ENCODE measurements at regions not wholly inside any gene's neighbourhood (a gene's known extent, or its start where the extent isn't known, plus 50 kb on each side); places are given as distances from the start of the nearest gene placed in this dataset.

DNA sequence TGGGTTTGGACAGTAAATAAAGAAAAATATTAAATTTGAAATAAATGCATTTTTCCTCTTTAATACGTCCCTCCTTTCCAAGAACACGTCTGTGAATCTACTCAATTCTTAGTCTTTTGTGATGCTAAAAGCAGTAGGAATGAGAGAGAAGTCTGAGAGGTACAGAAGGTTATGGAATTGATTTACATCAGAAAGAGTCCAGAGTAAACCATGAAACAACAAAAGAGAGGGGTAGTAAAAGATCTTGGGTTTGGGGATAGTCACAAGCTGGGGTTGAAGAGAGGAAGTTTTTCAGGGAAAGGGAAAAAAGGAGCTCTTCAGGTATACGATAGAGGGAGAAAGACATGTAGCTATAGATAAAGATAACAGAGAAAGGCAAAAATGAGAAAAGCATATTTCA is 215.4 kb downstream of the RAB28 start:
- Histone ChIP-seq H3K36me3 (ENCODE audit: insufficient read depth, low read length, poor library complexity, severe bottlenecking) (no peaks in the 10 kb centered on the region), H3K9me3 (ENCODE audit: low read depth, low read length, poor library complexity, severe bottlenecking) (peaks cover 15% of the 10 kb centered on the region), H3K4me3 (ENCODE audit: low read depth, low read length, poor library complexity, severe bottlenecking) (no peak overlapping the region), H3K4me1 (ENCODE audit: insufficient read depth, low read length, poor library complexity, severe bottlenecking) (no peaks in the 10 kb centered on the region), H3K27me3 (replicated peaks; ENCODE audit: insufficient read depth, low read depth, low read length, poor library complexity) (no peaks in the 10 kb centered on the region), H3K27ac (ENCODE audit: low read depth, low read length, poor library complexity, severe bottlenecking) (no peak overlapping the region)
- intact Hi-C loops (cut with micrococcal nuclease; ENCODE audit: unreplicated experiment), result no loop called here
- POLR2A ChIA-PET (ENCODE audit: low non-redundant PET), result no interaction called here
- no TSS peak for BruUV-seq (replicated peaks)
- DNase-seq (ENCODE audit: low spot score), result no peak
- CTCF ChIA-PET, result no interaction called here
- TF ChIP-seq EZH2 (IDR thresholded peaks at IDR 0.05; ENCODE audit: borderline replicate concordance, low read depth, low read length, poor library complexity, severe bottlenecking), result no peak
- TF ChIP-seq, protein P1, sequence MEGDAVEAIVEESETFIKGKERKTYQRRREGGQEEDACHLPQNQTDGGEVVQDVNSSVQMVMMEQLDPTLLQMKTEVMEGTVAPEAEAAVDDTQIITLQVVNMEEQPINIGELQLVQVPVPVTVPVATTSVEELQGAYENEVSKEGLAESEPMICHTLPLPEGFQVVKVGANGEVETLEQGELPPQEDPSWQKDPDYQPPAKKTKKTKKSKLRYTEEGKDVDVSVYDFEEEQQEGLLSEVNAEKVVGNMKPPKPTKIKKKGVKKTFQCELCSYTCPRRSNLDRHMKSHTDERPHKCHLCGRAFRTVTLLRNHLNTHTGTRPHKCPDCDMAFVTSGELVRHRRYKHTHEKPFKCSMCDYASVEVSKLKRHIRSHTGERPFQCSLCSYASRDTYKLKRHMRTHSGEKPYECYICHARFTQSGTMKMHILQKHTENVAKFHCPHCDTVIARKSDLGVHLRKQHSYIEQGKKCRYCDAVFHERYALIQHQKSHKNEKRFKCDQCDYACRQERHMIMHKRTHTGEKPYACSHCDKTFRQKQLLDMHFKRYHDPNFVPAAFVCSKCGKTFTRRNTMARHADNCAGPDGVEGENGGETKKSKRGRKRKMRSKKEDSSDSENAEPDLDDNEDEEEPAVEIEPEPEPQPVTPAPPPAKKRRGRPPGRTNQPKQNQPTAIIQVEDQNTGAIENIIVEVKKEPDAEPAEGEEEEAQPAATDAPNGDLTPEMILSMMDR (conservative IDR thresholded peaks at IDR 0.05; ENCODE audit: low read depth, low read length), result no peak

DNA sequence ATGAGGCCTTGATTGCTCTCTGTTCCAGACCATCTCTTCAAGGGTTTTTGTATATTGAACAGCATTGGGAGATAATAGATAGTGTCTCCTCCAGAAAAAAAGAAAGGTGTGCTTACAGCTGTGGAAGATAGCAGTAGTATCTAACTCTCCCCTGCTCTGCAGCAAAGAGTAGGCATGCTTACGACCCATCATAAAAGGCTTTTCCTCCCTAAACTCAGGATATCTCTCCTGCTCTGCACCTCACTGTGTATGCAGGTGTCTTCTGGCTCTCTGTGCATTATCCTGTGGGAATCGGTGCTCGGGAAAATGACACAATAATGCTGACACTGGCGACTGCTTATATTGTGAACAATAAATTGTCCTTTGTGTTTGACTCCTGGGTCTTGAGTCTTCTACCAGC is 216.0 kb downstream of the RAB28 start:
- DNase-seq (ENCODE audit: low spot score), result no peak
- no TSS peak for BruUV-seq (replicated peaks)
- intact Hi-C loops (cut with micrococcal nuclease; ENCODE audit: unreplicated experiment), result no loop called here
- CTCF ChIA-PET, result no interaction called here
- no peaks in the 10 kb centered on the region for H3K27me3 ChIP-seq (replicated peaks; ENCODE audit: insufficient read depth, low read depth, low read length, poor library complexity)
- peaks cover 10% of the 10 kb centered on the region for H3K9me3 ChIP-seq (ENCODE audit: low read depth, low read length, poor library complexity, severe bottlenecking)
- no peak overlapping the region for H3K4me3 ChIP-seq (ENCODE audit: low read depth, low read length, poor library complexity, severe bottlenecking)
- no peaks in the 10 kb centered on the region for H3K4me1 ChIP-seq (ENCODE audit: insufficient read depth, low read length, poor library complexity, severe bottlenecking)
- no peak overlapping the region for H3K27ac ChIP-seq (ENCODE audit: low read depth, low read length, poor library complexity, severe bottlenecking)
- TF ChIP-seq, protein P1 (conservative IDR thresholded peaks at IDR 0.05; ENCODE audit: low read depth, low read length), result no peak
- TF ChIP-seq EZH2 (IDR thresholded peaks at IDR 0.05; ENCODE audit: borderline replicate concordance, low read depth, low read length, poor library complexity, severe bottlenecking), result no peak
- POLR2A ChIA-PET (ENCODE audit: low non-redundant PET), result no interaction called here
- no peaks in the 10 kb centered on the region for H3K36me3 ChIP-seq (ENCODE audit: insufficient read depth, low read length, poor library complexity, severe bottlenecking)

DNA sequence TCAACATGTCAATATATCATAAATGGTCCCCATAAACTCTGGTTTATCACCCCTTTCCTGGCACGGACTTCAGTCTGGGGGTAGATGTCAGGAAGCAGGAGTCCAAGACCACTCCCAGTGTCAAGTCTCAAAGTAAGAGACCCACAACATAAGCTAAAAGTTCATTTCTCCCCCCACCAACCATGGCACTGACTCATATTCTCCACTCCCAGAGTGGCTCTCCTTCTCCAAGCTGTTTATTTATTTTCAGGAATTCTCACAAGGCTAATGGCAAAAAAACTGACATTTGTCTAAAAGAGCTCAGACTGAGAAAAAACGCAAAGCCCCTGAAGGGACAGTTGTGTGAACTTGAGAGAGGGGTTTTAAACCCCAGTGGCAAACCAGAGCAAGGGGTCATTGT is 217.0 kb downstream of the RAB28 start:
- Histone ChIP-seq H3K4me1 (ENCODE audit: insufficient read depth, low read length, poor library complexity, severe bottlenecking) (no peaks in the 10 kb centered on the region), H3K27me3 (replicated peaks; ENCODE audit: insufficient read depth, low read depth, low read length, poor library complexity) (no peaks in the 10 kb centered on the region), H3K9me3 (ENCODE audit: low read depth, low read length, poor library complexity, severe bottlenecking) (peaks cover 9% of the 10 kb centered on the region), H3K36me3 (ENCODE audit: insufficient read depth, low read length, poor library complexity, severe bottlenecking) (no peaks in the 10 kb centered on the region), H3K4me3 (ENCODE audit: low read depth, low read length, poor library complexity, severe bottlenecking) (no peak overlapping the region), H3K27ac (ENCODE audit: low read depth, low read length, poor library complexity, severe bottlenecking) (no peak overlapping the region)
- DNase-seq (ENCODE audit: low spot score), result no peak
- ChIA-PET CTCF (no interaction called here), POLR2A (ENCODE audit: low non-redundant PET) (no interaction called here)
- no peak for TF ChIP-seq EZH2 (IDR thresholded peaks at IDR 0.05; ENCODE audit: borderline replicate concordance, low read depth, low read length, poor library complexity, severe bottlenecking)
- TF ChIP-seq, protein P1 (conservative IDR thresholded peaks at IDR 0.05; ENCODE audit: low read depth, low read length), result no peak
- no TSS peak for BruUV-seq (replicated peaks)
- intact Hi-C loops (cut with micrococcal nuclease; ENCODE audit: unreplicated experiment), result no loop called here

Data from A673 (cell line).